ENCODE measurements at regions not wholly inside any gene's neighbourhood (a gene's known extent, or its start where the extent isn't known, plus 50 kb on each side); places are given as distances from the start of the nearest gene placed in this dataset.

GRCh38 chr1:63169057-63169456 lies 153.3 kb upstream of the FOXD3 start:
- no peak overlapping the region for H3K27ac ChIP-seq
- TF ChIP-seq, protein P1, sequence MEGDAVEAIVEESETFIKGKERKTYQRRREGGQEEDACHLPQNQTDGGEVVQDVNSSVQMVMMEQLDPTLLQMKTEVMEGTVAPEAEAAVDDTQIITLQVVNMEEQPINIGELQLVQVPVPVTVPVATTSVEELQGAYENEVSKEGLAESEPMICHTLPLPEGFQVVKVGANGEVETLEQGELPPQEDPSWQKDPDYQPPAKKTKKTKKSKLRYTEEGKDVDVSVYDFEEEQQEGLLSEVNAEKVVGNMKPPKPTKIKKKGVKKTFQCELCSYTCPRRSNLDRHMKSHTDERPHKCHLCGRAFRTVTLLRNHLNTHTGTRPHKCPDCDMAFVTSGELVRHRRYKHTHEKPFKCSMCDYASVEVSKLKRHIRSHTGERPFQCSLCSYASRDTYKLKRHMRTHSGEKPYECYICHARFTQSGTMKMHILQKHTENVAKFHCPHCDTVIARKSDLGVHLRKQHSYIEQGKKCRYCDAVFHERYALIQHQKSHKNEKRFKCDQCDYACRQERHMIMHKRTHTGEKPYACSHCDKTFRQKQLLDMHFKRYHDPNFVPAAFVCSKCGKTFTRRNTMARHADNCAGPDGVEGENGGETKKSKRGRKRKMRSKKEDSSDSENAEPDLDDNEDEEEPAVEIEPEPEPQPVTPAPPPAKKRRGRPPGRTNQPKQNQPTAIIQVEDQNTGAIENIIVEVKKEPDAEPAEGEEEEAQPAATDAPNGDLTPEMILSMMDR (conservative IDR thresholded peaks at IDR 0.05), result no peak

DNA sequence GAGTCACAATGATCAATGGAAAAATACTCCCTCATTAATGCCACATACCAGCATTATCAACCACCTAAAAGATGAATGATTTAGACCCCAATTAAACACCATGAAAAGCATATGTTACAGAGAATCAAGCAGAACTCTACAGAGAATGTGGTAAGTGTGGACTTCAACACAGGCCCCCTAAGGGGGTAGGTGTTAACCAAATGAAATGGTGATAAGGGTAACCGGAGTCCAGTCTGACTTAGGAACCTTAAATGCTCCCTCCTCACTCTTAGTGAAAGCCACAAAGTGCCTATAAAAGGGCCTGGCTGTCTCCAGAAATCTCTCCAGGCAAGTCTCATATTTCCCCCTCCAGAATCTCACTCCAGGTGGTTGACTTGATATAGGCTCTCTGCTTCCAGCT lies 149.2 kb upstream of the FOXD3 start:
- TF ChIP-seq, protein P1 (conservative IDR thresholded peaks at IDR 0.05), result no peak
- no peak overlapping the region for H3K27ac ChIP-seq

GRCh38 chr1:63189677-63190076 lies 132.7 kb upstream of the FOXD3 start:
- TF ChIP-seq, protein P1 (conservative IDR thresholded peaks at IDR 0.05), result peak; percentile 30
- no peak overlapping the region for H3K27ac ChIP-seq

- TF ChIP-seq, protein P1 (conservative IDR thresholded peaks at IDR 0.05), result no peak
- H3K27ac ChIP-seq, result no peak overlapping the region
Observed at GRCh38 chr1:63190171-63190570, 132.2 kb upstream of the FOXD3 start.

- TF ChIP-seq, protein P1 (conservative IDR thresholded peaks at IDR 0.05), result no peak
- no peak overlapping the region for H3K27ac ChIP-seq
Observed at GRCh38 chr1:63198871-63199394, 123.4 kb upstream of the FOXD3 start.

DNA sequence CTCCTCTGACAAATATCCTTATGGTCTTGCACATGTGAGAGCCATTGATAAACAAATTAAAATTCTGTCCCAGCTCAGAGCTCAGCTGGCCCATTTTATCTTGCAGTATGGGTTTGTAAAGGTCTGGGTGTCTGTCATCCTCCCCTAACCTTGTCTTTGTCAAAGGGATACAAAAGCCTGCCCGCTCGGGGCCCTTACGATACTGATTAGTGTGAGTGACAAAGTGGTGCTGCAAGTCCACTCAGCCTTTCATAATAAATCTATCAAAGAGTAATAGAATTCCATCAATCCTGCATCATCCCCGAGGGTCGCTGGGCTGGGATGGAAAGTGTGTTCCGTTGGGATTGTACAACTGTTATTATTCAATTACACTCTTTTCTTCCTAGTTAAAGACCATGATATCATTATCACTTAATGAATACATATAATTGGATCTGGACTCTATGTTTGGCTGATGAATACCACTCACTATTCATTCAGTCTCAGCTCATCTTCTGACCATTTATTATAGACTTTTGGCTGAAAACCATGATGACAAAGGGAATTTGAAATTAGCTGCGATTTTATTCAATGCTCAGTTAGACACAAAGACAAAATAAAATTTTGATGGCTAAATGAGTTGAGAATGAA lies 122.5 kb upstream of the FOXD3 start:
- TF ChIP-seq, protein P1 (conservative IDR thresholded peaks at IDR 0.05), result no peak
- H3K27ac ChIP-seq, result no peak overlapping the region

DNA sequence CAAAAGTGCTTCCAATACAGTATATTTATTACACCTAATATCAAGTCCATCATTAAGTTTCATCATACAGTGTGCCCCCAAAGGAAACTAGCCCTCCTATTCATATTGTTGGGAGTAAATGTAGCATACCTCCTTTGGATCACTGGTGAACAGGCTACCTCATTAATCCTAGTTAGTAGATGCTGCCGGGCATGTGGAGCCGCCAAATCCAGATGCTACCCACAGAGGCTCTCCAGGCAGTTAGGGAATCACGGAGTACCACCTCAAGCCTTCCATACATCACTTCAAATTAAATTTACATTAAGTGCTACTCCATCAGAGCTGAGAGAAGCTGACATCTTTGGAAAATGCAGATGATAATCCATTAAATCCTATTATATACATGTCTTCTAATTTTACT lies 121.7 kb upstream of the FOXD3 start:
- no peak overlapping the region for H3K27ac ChIP-seq
- TF ChIP-seq, protein P1 (conservative IDR thresholded peaks at IDR 0.05), result no peak
